HEK293 (cell line): ENCODE measurements at regions not wholly inside any gene's neighbourhood (a gene's known extent, or its start where the extent isn't known, plus 50 kb on each side); places are given as distances from the start of the nearest gene placed in this dataset.

Experiments
- CTCF ChIA-PET: fragments of 350-600 bp; formaldehyde crosslinking; extraction: SDS; loops from one replicate; lab custom pipeline; 2021; ENCODE audit warnings: antibody characterized with exemption; lab: Yijun Ruan, JAX
- POLR2A ChIA-PET: fragments of 300-600 bp; formaldehyde crosslinking; extraction: SDS; loops from one replicate; lab custom pipeline; 2020; ENCODE audit warnings: antibody characterized with exemption, inconsistent platforms; lab: Yijun Ruan, JAX
- H3K27ac ChIP-seq: fragments of 200-500 bp; sonication (Bioruptor generic); 2 replicates; pipeline ENCODE4 v1.5.1; 2014; ENCODE audit warnings: low read depth, low read length, control low read depth, inconsistent platforms; ENCODE audit errors: extremely low read depth
- H3K36me3 ChIP-seq, 2 experiments: fragments of 200-500 bp in 1 of 2; sonication (Bioruptor generic) in 1 of 2; 1 replicate in 1 of 2; 2 replicates in 1 of 2; pipeline ENCODE4 v1.5.1; 2014 to 2017; ENCODE audit warnings: inconsistent platforms in 2 of 2, low read length in 2 of 2; ENCODE audit not compliant: control insufficient read depth in 2 of 2, insufficient read depth in 1 of 2
- H3K4me1 ChIP-seq: fragments of 200-500 bp; sonication (Bioruptor generic); 2 replicates; pipeline ENCODE4 v1.5.1; 2014; ENCODE audit warnings: mild to moderate bottlenecking, low read length, inconsistent platforms; ENCODE audit not compliant: control insufficient read depth, insufficient read depth
- H3K4me3 ChIP-seq: 2 replicates; pipeline ENCODE4 v1.5.1; 2011; ENCODE audit warnings: low read depth, mild to moderate bottlenecking, control low read depth, low read length, moderate library complexity
- H3K9me3 ChIP-seq: fragments of 200-500 bp; sonication (Bioruptor generic); 2 replicates; pipeline ENCODE4 v1.5.1; 2014; ENCODE audit warnings: low read depth, low read length, inconsistent platforms; ENCODE audit not compliant: control insufficient read depth, insufficient read depth
- KLF16 ChIP-seq: fragments of 450-650 bp; formaldehyde crosslinking; IDR thresholded peaks from 2 replicates; pipeline ENCODE4 v1.5.1; 2017; ENCODE audit warnings: missing biosample characterization, missing genetic modification characterization
- KLF7 ChIP-seq: fragments of 450-650 bp; formaldehyde crosslinking; IDR thresholded peaks from 2 replicates; pipeline ENCODE4 v1.5.1; 2016; ENCODE audit warnings: missing biosample characterization, missing genetic modification characterization, borderline replicate concordance
- KLF8 ChIP-seq: fragments of 450-650 bp; formaldehyde crosslinking; IDR thresholded peaks from 2 replicates; pipeline ENCODE4 v1.5.1; 2016; ENCODE audit warnings: missing biosample characterization, missing genetic modification characterization
- MYNN ChIP-seq: fragments of 450-650 bp; formaldehyde crosslinking; IDR thresholded peaks from 2 replicates; pipeline ENCODE4 v1.5.1; 2016; ENCODE audit warnings: missing biosample characterization, missing genetic modification characterization, borderline replicate concordance
- REPIN1 ChIP-seq: fragments of 450-650 bp; formaldehyde crosslinking; IDR thresholded peaks from 2 replicates; pipeline ENCODE4 v1.5.1; 2017; ENCODE audit warnings: missing biosample characterization, missing genetic modification characterization, low read depth
- ZBTB10 ChIP-seq: fragments of 450-650 bp; formaldehyde crosslinking; IDR thresholded peaks from 2 replicates; pipeline ENCODE4 v1.5.1; 2016; ENCODE audit warnings: missing biosample characterization, missing genetic modification characterization
- ZFP41 ChIP-seq: fragments of 450-650 bp; formaldehyde crosslinking; IDR thresholded peaks from 2 replicates; pipeline ENCODE4 v1.5.1; 2016; ENCODE audit warnings: missing biosample characterization, missing genetic modification characterization, borderline replicate concordance
- ZNF112 ChIP-seq: fragments of 450-650 bp; formaldehyde crosslinking; IDR thresholded peaks from 2 replicates; pipeline ENCODE4 v1.5.0; 2017; ENCODE audit warnings: missing biosample characterization, missing genetic modification characterization
- ZNF114 ChIP-seq: fragments of 450-650 bp; formaldehyde crosslinking; IDR thresholded peaks from 2 replicates; pipeline ENCODE4 v1.5.0; 2017; ENCODE audit warnings: missing biosample characterization, missing genetic modification characterization
- ZNF169 ChIP-seq: fragments of 450-650 bp; formaldehyde crosslinking; IDR thresholded peaks from 2 replicates; pipeline ENCODE4 v1.5.1; 2016; ENCODE audit warnings: missing biosample characterization, missing genetic modification characterization
- ZNF174 ChIP-seq: fragments of 450-650 bp; formaldehyde crosslinking; IDR thresholded peaks from 2 replicates; pipeline ENCODE4 v1.5.0; 2017; ENCODE audit warnings: missing biosample characterization, mild to moderate bottlenecking, missing genetic modification characterization
- ZNF175 ChIP-seq: fragments of 450-650 bp; formaldehyde crosslinking; IDR thresholded peaks from 2 replicates; pipeline ENCODE4 v1.5.1; 2016; ENCODE audit warnings: missing biosample characterization, missing genetic modification characterization
- ZNF24 ChIP-seq: fragments of 450-650 bp; formaldehyde crosslinking; IDR thresholded peaks from 2 replicates; pipeline ENCODE4 v1.5.1; 2016; ENCODE audit warnings: missing biosample characterization, missing genetic modification characterization
- ZNF280D ChIP-seq: fragments of 450-650 bp; formaldehyde crosslinking; IDR thresholded peaks from 2 replicates; pipeline ENCODE4 v1.5.1; 2016; ENCODE audit warnings: missing biosample characterization, missing genetic modification characterization
- ZNF335 ChIP-seq: fragments of 450-650 bp; formaldehyde crosslinking; conservative IDR thresholded peaks from 2 replicates; pipeline ENCODE4 v1.5.1; 2016; ENCODE audit warnings: missing biosample characterization, missing genetic modification characterization
- ZNF510 ChIP-seq: fragments of 450-650 bp; formaldehyde crosslinking; IDR thresholded peaks from 2 replicates; pipeline ENCODE4 v1.5.1; 2018; ENCODE audit warnings: mild to moderate bottlenecking, missing genetic modification characterization, missing biosample characterization; ENCODE audit not compliant: insufficient replicate concordance
- ZNF544 ChIP-seq: fragments of 450-650 bp; formaldehyde crosslinking; IDR thresholded peaks from 2 replicates; pipeline ENCODE4 v1.5.0; 2017; ENCODE audit warnings: missing biosample characterization, missing genetic modification characterization
- ZNF600 ChIP-seq: fragments of 450-650 bp; formaldehyde crosslinking; IDR thresholded peaks from 2 replicates; pipeline ENCODE4 v1.5.1; 2016; ENCODE audit warnings: missing biosample characterization, missing genetic modification characterization
- ZNF610 ChIP-seq: fragments of 450-650 bp; formaldehyde crosslinking; IDR thresholded peaks from 2 replicates; pipeline ENCODE4 v1.5.1; 2016; ENCODE audit warnings: missing biosample characterization, missing genetic modification characterization, borderline replicate concordance
- ZNF660 ChIP-seq: fragments of 450-650 bp; IDR thresholded peaks from 2 replicates; pipeline ENCODE4 v1.5.1; 2018; ENCODE audit warnings: missing biosample characterization, mild to moderate bottlenecking, missing genetic modification characterization
- ZNF701 ChIP-seq: fragments of 450-650 bp; formaldehyde crosslinking; IDR thresholded peaks from 2 replicates; pipeline ENCODE4 v1.5.1; 2016; ENCODE audit warnings: missing biosample characterization, missing genetic modification characterization
- ZNF791 ChIP-seq: fragments of 450-650 bp; formaldehyde crosslinking; IDR thresholded peaks from 2 replicates; pipeline ENCODE4 v1.5.1; 2016; ENCODE audit warnings: missing biosample characterization, missing genetic modification characterization
- TF ChIP-seq, protein P1 (sequence below): fragments of 450-650 bp; formaldehyde crosslinking; IDR thresholded peaks from 2 replicates; pipeline ENCODE4 v1.5.1; 2016; ENCODE audit warnings: missing biosample characterization, missing genetic modification characterization
- TF ChIP-seq, protein P2 (sequence below): fragments of 450-650 bp; formaldehyde crosslinking; IDR thresholded peaks from 2 replicates; pipeline ENCODE4 v1.5.1; 2016; ENCODE audit warnings: missing biosample characterization, missing genetic modification characterization

DNA sequence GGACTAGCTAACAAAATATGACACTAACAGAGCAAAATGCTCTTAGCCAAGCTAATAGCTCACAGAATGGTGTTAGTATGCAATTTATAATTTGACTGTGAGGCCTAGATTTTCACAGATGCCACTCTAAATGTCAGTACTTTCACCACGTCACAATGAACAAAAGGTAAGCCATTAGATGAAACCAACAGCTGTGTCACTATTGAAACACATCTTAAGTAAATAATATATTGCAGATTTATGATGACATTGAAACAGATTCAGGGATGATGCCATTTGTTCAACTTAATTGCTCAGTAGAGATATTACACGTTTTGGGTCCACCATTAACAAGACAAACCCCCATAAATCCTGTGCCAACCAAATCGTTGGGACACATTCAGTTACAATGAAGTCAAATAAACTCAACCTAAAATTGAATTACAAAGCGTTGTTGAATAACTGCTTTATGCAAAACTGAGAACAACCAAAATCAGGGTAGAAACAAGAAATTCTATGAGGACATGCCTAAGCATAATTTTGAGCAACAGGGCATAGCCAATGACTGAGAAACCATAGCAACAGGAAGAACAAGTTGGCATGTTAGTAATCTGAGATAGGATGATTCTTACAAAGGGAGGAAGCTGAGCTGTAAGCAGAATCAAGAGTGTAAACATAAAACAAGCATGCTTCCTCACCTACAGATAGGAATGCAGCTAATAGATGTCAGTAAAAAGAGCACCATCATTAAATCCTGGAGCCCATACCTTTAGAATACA, 85.6 kb upstream of the KHDRBS2 start (continued):
- TF ChIP-seq ZNF169 (tag by site-specific recombination): no peak
- no peak for TF ChIP-seq ZNF24 (tag by site-specific recombination)
- no peak for TF ChIP-seq ZNF174
- TF ChIP-seq ZNF791: no peak
- TF ChIP-seq KLF16 (tag by site-specific recombination): no peak
- TF ChIP-seq, protein P1, sequence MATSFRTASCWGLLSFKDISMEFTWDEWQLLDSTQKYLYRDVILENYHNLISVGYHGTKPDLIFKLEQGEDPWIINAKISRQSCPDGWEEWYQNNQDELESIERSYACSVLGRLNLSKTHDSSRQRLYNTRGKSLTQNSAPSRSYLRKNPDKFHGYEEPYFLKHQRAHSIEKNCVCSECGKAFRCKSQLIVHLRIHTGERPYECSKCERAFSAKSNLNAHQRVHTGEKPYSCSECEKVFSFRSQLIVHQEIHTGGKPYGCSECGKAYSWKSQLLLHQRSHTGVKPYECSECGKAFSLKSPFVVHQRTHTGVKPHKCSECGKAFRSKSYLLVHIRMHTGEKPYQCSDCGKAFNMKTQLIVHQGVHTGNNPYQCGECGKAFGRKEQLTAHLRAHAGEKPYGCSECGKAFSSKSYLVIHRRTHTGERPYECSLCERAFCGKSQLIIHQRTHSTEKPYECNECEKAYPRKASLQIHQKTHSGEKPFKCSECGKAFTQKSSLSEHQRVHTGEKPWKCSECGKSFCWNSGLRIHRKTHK (tag by site-specific recombination): no peak

- POLR2A ChIA-PET: no interaction called here
- Histone ChIP-seq H3K4me3 (no peak overlapping the region), H3K27ac (no peak overlapping the region), H3K36me3 (no peaks in the 10 kb centered on the region)
- CTCF ChIA-PET: no interaction called here
- TF ChIP-seq, protein P2, sequence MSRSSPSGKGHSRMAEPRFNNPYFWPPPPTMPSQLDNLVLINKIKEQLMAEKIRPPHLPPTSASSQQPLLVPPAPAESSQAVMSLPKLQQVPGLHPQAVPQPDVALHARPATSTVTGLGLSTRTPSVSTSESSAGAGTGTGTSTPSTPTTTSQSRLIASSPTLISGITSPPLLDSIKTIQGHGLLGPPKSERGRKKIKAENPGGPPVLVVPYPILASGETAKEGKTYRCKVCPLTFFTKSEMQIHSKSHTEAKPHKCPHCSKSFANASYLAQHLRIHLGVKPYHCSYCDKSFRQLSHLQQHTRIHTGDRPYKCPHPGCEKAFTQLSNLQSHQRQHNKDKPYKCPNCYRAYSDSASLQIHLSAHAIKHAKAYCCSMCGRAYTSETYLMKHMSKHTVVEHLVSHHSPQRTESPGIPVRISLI: no peak
- TF ChIP-seq MYNN: no peak
- TF ChIP-seq ZNF544 (tag by site-specific recombination): no peak
- TF ChIP-seq ZNF114 (tag by site-specific recombination): no peak
- TF ChIP-seq ZNF600 (tag by site-specific recombination): no peak
- TF ChIP-seq ZNF175 (tag by site-specific recombination): no peak
- TF ChIP-seq ZNF280D (tag by site-specific recombination): no peak
- TF ChIP-seq KLF7 (tag by site-specific recombination): no peak
- TF ChIP-seq KLF8 (tag by site-specific recombination): no peak
- no peak for TF ChIP-seq ZNF510
- no peak for TF ChIP-seq ZNF701 (tag by site-specific recombination)
- TF ChIP-seq ZFP41 (tag by site-specific recombination): no peak
- no peak for TF ChIP-seq ZNF660 (tag by site-specific recombination)
- no peak for TF ChIP-seq ZNF610 (tag by site-specific recombination)
- no peak for TF ChIP-seq ZBTB10 (tag by site-specific recombination)
- TF ChIP-seq REPIN1 (tag by site-specific recombination): no peak
- no peak for TF ChIP-seq ZNF112
- no peak for TF ChIP-seq ZNF335 (tag by site-specific recombination)
- TF ChIP-seq, all 188 proteins: peak for 0
- Histone ChIP-seq H3K4me1 (no peaks in the 10 kb centered on the region), H3K9me3 (no peaks in the 10 kb centered on the region)
Measured at GRCh38 chr6:62367601-62368000, 81.6 kb upstream of the KHDRBS2 start.
